ENCODE measurements at regions not wholly inside any gene's neighbourhood (a gene's known extent, or its start where the extent isn't known, plus 50 kb on each side); places are given as distances from the start of the nearest gene placed in this dataset.

DNA sequence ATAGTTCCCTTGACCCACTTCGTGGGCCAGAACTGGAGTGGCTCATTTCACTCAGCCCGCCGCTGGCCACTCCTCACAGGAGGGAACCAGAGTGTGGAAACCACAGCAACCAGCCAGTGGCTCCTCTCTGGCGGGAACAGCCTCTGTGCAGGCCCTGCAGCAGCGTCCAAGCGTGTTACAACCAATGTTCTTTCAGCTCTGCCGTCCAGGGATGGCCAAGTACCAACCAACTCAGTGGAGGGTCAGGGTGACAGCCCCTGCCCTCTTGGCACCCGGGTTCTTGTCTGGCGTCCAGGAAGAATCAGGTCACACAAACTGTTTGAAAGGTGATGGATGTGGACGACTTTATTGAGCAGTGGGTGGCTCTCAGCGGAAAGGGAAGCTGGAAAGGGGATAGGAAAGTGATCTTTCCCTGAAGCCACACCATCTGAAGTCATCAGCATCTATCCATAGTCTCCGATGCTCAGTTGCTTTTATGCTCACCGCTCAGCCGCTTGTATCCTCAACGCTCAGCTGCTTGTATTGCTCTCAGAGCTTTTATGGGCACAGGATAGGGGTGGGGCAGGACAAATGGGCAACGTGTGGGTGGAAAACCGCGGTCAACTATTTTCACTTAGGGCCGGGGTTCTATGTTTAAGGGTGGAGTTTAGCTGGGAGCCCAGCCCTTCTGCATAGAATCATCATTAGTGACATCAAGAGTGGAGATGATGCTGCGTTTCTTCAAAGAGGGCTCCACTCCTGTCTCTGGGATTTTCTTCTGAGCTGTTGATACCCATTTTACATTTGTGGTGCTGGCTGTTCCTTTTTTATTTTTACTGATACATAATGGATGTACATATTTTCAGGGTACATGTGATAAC is 250.2 kb downstream of the RRAGC start:
- H3K4me1 ChIP-seq (ENCODE audit: control insufficient read depth, insufficient read depth, low read length): peaks cover 8% of the 10 kb centered on the region; the same call in 1 of the 2 replicates
- H3K27me3 ChIP-seq (ENCODE audit: control insufficient read depth, insufficient read depth, low read length): peaks cover 28% of the 10 kb centered on the region; the same call in 1 of the 2 replicates
- no peak overlapping the region for H3K27ac ChIP-seq (ENCODE audit: low read depth, low read length)
- H3K36me3 ChIP-seq (ENCODE audit: control insufficient read depth, insufficient read depth, low read length): no peaks in the 10 kb centered on the region
- no peak overlapping the region for H3K9ac ChIP-seq (ENCODE audit: low read length)
- H3K9me3 ChIP-seq (ENCODE audit: control insufficient read depth, insufficient read depth, low read depth, low read length): peaks cover 2% of the 10 kb centered on the region; the same call in 1 of the 2 replicates
- no peak overlapping the region for H3K4me3 ChIP-seq (ENCODE audit: low read depth, low read length)

DNA sequence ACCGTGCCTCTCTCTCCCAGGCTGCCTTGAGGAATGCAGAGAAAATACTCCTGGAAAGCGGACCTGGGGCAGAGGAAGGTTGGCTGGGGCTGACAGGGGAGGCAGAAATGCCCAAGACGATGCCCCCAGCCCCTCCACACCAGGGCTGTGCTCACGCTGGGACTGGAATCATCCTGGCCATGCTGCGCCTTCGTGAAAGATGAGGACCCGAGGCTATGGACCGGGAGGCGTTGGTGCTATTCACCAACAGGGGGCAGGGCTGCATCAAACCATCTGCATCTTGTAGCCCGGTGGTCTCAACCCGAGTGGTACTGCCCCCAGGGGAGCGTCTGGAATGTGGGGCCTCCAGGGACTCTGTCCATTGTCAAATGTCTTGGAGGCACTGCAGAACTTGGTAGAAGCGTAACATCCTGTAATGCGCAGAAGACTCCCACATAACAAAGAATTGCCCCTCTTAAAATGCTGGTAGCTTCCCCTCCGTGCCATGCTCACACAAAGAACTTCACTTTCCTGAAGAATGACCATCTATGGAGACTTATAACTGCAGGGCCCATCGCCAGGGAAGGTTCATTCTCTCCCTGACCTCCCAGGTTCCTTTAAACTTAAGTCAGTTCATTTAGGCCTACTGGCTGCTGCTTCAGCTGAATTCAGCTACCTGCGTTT is 251.2 kb downstream of the RRAGC start:
- Histone ChIP-seq H3K27ac (ENCODE audit: low read depth, low read length) (no peak overlapping the region), H3K9ac (ENCODE audit: low read length) (no peak overlapping the region), H3K4me3 (ENCODE audit: low read depth, low read length) (no peak overlapping the region), H3K36me3 (ENCODE audit: control insufficient read depth, insufficient read depth, low read length) (no peaks in the 10 kb centered on the region), H3K4me1 (ENCODE audit: control insufficient read depth, insufficient read depth, low read length) (peaks cover 5% of the 10 kb centered on the region; the same call in 1 of the 2 replicates), H3K27me3 (ENCODE audit: control insufficient read depth, insufficient read depth, low read length) (peaks cover 34% of the 10 kb centered on the region; the same call in 1 of the 2 replicates), H3K9me3 (ENCODE audit: control insufficient read depth, insufficient read depth, low read depth, low read length) (no peaks in the 10 kb centered on the region)

DNA sequence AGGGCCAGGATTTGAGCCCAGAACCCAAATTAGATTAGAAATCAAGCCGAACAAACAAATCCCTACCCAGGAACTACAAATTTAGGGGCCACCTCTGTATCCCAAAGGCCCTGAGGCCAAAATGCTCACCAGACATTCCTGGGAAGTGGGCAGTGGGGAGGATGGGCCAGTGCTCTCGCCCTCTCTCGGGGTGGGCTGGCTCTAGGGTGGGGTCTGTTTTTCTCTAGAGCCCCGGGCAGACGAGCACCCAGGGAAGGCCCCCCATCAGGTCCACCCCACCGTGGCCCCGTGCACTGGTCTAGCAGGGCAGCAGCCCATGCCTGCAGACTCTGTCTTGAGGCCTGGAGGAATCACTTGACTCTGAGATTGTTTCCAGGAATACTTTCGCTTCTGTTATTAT is 252.0 kb downstream of the RRAGC start:
- H3K9me3 ChIP-seq (ENCODE audit: control insufficient read depth, insufficient read depth, low read depth, low read length): no peaks in the 10 kb centered on the region
- peaks cover 5% of the 10 kb centered on the region; the same call in 1 of the 2 replicates for H3K4me1 ChIP-seq (ENCODE audit: control insufficient read depth, insufficient read depth, low read length)
- no peak overlapping the region for H3K4me3 ChIP-seq (ENCODE audit: low read depth, low read length)
- no peak overlapping the region for H3K9ac ChIP-seq (ENCODE audit: low read length)
- no peaks in the 10 kb centered on the region for H3K36me3 ChIP-seq (ENCODE audit: control insufficient read depth, insufficient read depth, low read length)
- H3K27ac ChIP-seq (ENCODE audit: low read depth, low read length): no peak overlapping the region
- peaks cover 42% of the 10 kb centered on the region; the same call in 1 of the 2 replicates for H3K27me3 ChIP-seq (ENCODE audit: control insufficient read depth, insufficient read depth, low read length)

DNA sequence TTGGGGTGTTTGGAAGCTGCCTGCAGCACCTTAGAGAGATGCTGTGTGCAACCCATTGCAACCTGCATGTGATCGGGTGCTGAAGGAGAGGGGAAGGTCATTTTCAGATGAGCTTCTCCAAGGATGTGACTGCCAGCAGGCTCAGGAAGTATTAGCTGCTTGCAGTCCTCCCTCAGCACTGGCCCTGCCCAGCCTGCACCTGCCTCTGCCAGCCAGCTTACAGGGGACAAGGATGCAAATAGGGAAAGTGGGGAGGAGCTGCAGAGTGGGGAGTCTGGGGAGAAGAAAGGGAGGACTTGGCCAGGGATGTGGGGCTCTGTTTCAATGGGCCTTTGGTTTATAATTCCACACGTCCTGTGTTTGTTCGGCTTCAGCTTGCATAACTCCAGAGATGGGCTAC is 254.5 kb downstream of the RRAGC start:
- Histone ChIP-seq H3K36me3 (ENCODE audit: control insufficient read depth, insufficient read depth, low read length) (no peaks in the 10 kb centered on the region), H3K27me3 (ENCODE audit: control insufficient read depth, insufficient read depth, low read length) (peaks cover 60% of the 10 kb centered on the region), H3K4me3 (ENCODE audit: low read depth, low read length) (no peak overlapping the region), H3K4me1 (ENCODE audit: control insufficient read depth, insufficient read depth, low read length) (peaks cover 20% of the 10 kb centered on the region), H3K27ac (ENCODE audit: low read depth, low read length) (no peak overlapping the region), H3K9me3 (ENCODE audit: control insufficient read depth, insufficient read depth, low read depth, low read length) (no peaks in the 10 kb centered on the region), H3K9ac (ENCODE audit: low read length) (no peak overlapping the region)

DNA sequence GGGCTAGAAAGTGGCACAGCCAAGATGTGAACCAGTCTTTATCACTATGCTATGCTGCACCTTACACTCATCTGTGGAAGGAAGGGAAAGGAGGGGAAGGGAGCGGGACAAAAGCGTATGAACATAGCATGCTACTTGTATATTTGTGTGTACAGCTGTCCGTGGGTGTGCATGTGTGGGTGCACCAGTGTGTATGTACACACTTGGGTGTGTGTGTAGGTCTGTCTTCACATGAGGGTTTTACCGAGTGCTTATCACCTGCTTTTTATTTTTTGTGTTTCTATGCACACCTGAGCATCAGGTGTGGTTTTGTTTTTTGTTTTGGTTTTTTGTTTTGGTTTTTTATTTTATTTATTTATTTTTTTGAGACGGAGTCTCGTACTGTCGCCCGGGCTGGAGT is 255.7 kb downstream of the RRAGC start:
- H3K9ac ChIP-seq (ENCODE audit: low read length): no peak overlapping the region
- H3K36me3 ChIP-seq (ENCODE audit: control insufficient read depth, insufficient read depth, low read length): no peaks in the 10 kb centered on the region
- H3K27me3 ChIP-seq (ENCODE audit: control insufficient read depth, insufficient read depth, low read length): peaks cover 67% of the 10 kb centered on the region
- H3K27ac ChIP-seq (ENCODE audit: low read depth, low read length): no peak overlapping the region
- H3K4me3 ChIP-seq (ENCODE audit: low read depth, low read length): no peak overlapping the region
- H3K4me1 ChIP-seq (ENCODE audit: control insufficient read depth, insufficient read depth, low read length): peaks cover 31% of the 10 kb centered on the region
- H3K9me3 ChIP-seq (ENCODE audit: control insufficient read depth, insufficient read depth, low read depth, low read length): no peaks in the 10 kb centered on the region

DNA sequence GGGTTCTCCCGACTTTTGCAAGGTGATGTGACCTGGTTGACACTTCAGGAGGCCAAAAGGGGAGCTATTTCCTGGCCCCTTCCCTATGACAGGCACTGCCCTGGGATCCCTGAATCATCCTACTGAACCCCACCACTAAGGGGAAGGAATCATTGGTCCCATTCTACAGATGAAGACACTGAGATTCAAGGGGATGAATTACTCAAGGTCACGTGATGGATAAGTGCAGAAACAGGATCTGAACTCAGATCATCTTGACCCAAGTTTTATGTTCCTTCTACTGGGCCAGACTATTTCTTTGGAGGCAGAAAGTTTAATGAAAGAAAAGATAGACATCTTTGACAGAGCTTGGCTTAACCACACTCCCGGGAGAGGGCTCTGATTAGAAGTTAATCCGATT is 258.7 kb downstream of the RRAGC start:
- H3K27ac ChIP-seq (ENCODE audit: low read depth, low read length): no peak overlapping the region
- no peaks in the 10 kb centered on the region for H3K36me3 ChIP-seq (ENCODE audit: control insufficient read depth, insufficient read depth, low read length)

DNA sequence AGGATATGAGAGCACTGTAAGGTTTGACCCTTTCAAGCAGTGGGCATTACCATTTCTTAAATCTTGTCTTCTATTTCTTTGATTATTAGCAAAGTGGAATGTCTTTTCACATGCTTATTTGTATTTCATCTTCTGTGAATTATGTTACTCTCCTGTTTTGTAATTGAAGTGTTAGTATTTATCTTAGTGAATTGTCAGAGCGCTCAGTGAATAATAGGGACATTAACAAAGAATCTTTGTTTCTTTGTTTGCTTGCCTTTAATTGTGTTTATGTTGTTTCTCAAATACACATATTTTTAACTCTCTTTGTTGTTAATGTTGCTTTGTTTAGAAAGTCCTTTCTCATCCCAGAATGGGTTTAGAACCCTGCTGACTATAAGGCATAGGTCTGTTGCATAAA is 259.3 kb downstream of the RRAGC start:
- Histone ChIP-seq H3K27me3 (ENCODE audit: control insufficient read depth, insufficient read depth, low read length) (peaks cover 74% of the 10 kb centered on the region), H3K9me3 (ENCODE audit: control insufficient read depth, insufficient read depth, low read depth, low read length) (no peaks in the 10 kb centered on the region), H3K27ac (ENCODE audit: low read depth, low read length) (peak overlapping the region; percentile 50; the same call in 1 of the 2 replicates), H3K9ac (ENCODE audit: low read length) (no peak overlapping the region), H3K4me3 (ENCODE audit: low read depth, low read length) (no peak overlapping the region), H3K36me3 (ENCODE audit: control insufficient read depth, insufficient read depth, low read length) (no peaks in the 10 kb centered on the region), H3K4me1 (ENCODE audit: control insufficient read depth, insufficient read depth, low read length) (peaks cover 29% of the 10 kb centered on the region)

More for the DNA sequence above, 258.7 kb downstream of the RRAGC start:
- peaks cover 74% of the 10 kb centered on the region for H3K27me3 ChIP-seq (ENCODE audit: control insufficient read depth, insufficient read depth, low read length)
- peaks cover 29% of the 10 kb centered on the region for H3K4me1 ChIP-seq (ENCODE audit: control insufficient read depth, insufficient read depth, low read length)
- H3K9ac ChIP-seq (ENCODE audit: low read length): no peak overlapping the region
- H3K9me3 ChIP-seq (ENCODE audit: control insufficient read depth, insufficient read depth, low read depth, low read length): no peaks in the 10 kb centered on the region
- no peak overlapping the region for H3K4me3 ChIP-seq (ENCODE audit: low read depth, low read length)

DNA sequence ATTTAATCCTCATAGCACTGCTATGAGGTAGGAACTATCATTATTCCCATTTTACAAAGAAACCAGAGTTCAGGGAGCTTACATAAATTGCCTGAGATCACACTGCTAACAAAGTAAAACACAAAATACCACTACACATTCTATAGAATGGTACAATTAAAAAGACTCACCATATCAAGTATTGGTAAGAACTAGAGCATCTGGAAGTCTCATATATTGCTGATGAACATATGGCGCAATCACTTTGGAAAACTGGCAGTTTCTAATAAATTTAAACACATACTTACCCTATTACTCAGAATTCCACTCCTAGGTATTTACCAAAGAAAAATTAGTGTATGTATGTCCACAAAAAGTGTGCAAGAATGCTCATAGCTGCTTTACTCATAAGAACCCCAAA is 261.5 kb downstream of the RRAGC start:
- H3K36me3 ChIP-seq (ENCODE audit: control insufficient read depth, insufficient read depth, low read length): no peaks in the 10 kb centered on the region
- H3K4me1 ChIP-seq (ENCODE audit: control insufficient read depth, insufficient read depth, low read length): peaks cover 29% of the 10 kb centered on the region
- no peak overlapping the region for H3K4me3 ChIP-seq (ENCODE audit: low read depth, low read length)
- H3K9me3 ChIP-seq (ENCODE audit: control insufficient read depth, insufficient read depth, low read depth, low read length): peaks cover 5% of the 10 kb centered on the region; the same call in 1 of the 2 replicates
- peaks cover 62% of the 10 kb centered on the region for H3K27me3 ChIP-seq (ENCODE audit: control insufficient read depth, insufficient read depth, low read length)
- no peak overlapping the region for H3K9ac ChIP-seq (ENCODE audit: low read length)
- no peak overlapping the region for H3K27ac ChIP-seq (ENCODE audit: low read depth, low read length)

DNA sequence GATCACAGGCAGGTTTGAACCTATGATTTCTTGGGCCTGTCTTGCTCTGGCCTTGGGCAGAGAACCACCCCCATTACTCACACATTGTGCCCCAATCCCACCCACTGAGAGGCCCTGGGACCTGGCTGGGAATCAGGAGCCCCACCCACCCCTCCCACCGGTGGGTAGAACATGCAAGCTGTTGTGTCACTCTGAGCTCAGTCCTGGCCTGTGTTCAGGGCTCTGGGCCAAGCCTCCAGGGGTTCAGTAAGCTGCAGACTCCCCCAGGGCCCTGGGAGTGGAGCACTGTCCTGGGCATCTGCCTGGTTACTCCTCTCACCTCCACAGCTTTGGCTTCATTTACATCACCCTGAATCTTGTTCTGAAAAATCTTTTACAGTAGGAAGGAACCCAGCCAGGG is 270.5 kb downstream of the RRAGC start:
- no peaks in the 10 kb centered on the region for H3K36me3 ChIP-seq (ENCODE audit: control insufficient read depth, insufficient read depth, low read length)
- no peak overlapping the region for H3K4me3 ChIP-seq (ENCODE audit: low read depth, low read length)
- peaks cover 3% of the 10 kb centered on the region; the same call in 1 of the 2 replicates for H3K9me3 ChIP-seq (ENCODE audit: control insufficient read depth, insufficient read depth, low read depth, low read length)
- H3K9ac ChIP-seq (ENCODE audit: low read length): no peak overlapping the region
- no peak overlapping the region for H3K27ac ChIP-seq (ENCODE audit: low read depth, low read length)
- H3K4me1 ChIP-seq (ENCODE audit: control insufficient read depth, insufficient read depth, low read length): peaks cover 8% of the 10 kb centered on the region; the same call in 1 of the 2 replicates
- H3K27me3 ChIP-seq (ENCODE audit: control insufficient read depth, insufficient read depth, low read length): no peaks in the 10 kb centered on the region

DNA sequence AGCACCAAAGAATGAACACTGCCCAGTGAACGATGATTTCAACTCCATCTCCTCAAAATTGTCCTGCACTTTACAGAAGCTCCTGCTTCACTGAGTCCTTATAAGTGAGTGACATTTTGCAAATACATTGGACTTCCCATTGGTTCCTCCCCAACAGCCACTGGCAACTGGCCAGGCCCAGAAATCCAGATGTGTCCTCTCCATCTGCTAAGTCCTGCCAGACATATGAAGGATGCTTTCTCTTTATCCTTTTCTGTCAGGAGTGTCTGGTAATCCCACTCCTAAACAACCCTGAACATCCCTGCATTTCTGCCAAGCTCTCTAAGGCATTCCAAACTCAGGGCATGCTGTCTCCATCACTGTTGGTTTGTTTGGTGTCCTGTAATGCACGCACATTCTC is 271.8 kb downstream of the RRAGC start:
- H3K27ac ChIP-seq (ENCODE audit: low read depth, low read length): no peak overlapping the region
- no peak overlapping the region for H3K4me3 ChIP-seq (ENCODE audit: low read depth, low read length)
- H3K36me3 ChIP-seq (ENCODE audit: control insufficient read depth, insufficient read depth, low read length): no peaks in the 10 kb centered on the region
- peaks cover 8% of the 10 kb centered on the region; the same call in 1 of the 2 replicates for H3K4me1 ChIP-seq (ENCODE audit: control insufficient read depth, insufficient read depth, low read length)
- H3K27me3 ChIP-seq (ENCODE audit: control insufficient read depth, insufficient read depth, low read length): no peaks in the 10 kb centered on the region
- peaks cover 3% of the 10 kb centered on the region; the same call in 1 of the 2 replicates for H3K9me3 ChIP-seq (ENCODE audit: control insufficient read depth, insufficient read depth, low read depth, low read length)
- H3K9ac ChIP-seq (ENCODE audit: low read length): no peak overlapping the region
